Activated CD4-positive, alpha-beta T cell treated with anti-CD3 and anti-CD28 coated beads for 24 hours (primary cell): ENCODE measurements at regions not wholly inside any gene's neighbourhood (a gene's known extent, or its start where the extent isn't known, plus 50 kb on each side); places are given as distances from the start of the nearest gene placed in this dataset.

Source experiments
- DNase-seq, 2 donors: peaks; one replicate each; pipeline ENCODE4 v3.0.0-alpha.2; 2020; ENCODE audit warnings: low read depth in 2 of 2

DNA sequence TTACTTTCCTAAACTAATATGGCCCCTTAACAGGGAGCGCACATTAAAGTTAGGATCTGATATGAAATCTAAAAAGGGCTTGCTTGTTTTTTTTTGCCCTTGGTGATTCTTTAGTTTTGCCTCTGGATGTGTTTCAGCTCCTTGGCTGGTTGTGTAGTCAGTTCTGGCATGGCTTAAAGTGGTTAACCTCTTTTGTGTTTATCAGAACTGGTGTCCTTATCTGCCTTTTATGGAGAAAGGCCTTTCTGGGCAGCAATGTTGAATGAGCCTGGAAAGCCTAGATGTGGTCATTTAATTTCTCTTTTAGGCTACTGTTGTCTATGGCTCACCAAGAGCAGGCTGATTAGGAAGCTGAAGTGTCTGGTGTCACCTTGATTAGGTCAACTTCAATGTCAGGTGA lies 254.5 kb upstream of the ROPN1 start:
- no peak for DNase-seq

DNA sequence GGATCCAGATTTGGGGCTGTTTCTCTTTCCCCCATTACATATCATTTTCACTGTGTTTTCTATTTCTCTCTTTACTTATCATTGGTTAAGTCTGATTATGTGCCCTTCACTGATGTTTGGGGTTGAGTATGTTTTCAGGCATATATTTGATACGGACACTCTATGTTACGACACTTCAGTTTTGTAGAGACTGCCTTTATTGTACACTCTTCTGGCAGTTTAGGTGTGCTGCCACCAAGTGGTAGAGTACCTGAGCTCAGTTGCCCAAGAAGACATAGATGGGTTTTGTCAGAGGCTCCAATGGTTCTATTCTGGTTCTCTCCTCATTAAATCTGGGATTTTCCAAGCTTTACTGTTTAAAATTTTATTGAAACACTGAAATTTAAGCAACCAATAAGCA lies 255.0 kb upstream of the ROPN1 start:
- no peak for DNase-seq

DNA sequence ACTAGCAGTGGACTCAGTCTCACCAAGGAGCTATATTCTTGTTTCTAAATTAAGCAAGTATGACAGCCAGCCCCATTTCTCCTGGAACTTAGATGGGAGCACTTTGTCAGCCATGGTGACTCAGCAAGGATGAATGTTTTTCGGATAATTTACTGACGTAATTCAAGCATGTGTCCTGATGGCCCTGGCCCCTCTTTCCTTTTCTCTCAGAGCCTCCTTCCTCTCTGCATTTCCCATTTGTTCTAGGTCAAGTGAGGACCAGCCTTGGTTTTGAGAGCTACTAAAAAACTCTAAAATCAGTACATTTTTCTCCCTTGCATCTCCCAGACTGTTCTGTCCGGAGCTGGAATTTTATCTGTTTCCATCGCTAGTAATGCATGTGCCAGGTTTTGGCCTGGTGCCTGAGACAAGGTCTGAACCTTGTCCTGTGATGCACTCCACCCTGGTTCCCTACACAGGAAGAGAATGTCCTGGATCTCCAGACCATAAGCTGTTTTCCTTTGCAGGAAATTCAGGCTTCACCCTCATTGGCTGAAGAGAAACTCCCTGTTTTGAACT lies 256.6 kb upstream of the ROPN1 start:
- no peak for DNase-seq

DNA sequence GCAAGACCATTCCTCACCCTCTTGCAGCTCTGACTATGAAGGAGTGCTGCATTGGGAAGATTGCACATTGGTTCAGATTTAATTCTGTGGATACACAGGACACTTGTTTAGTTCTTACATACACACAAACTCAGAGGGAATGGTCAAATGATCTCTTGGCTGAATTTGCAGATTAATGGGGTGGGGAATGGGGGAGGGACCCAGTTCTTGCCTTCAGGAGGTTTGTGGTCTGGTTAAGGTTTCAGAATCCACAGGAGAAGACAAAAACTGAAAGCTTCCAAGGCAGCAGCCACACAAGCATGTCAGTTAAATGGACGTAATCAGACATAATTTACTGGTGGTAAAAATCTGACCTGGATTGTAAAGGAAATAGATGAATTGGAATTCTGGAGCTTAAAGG lies 257.1 kb upstream of the ROPN1 start:
- no peak for DNase-seq

DNA sequence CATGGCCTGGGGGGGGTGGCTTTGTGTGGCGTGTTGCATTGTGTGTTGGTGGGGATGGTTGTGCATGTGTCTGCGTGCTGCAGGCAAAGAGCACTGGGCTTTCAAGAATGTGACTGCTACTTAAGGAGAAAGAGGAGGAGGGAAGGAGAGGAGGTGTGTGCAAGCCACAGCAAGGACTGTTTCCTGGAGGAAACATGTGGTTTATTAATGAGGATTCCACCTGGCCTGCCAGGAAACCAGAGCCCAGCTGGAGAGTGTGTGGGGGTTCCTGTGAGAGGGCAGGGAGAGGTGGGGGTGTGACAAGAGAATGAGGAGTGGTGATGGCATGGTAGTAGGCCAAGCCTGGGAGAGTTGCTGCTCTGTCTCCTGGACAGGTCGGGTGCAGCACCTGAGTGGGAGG lies 258.1 kb upstream of the ROPN1 start:
- no peak for DNase-seq

DNA sequence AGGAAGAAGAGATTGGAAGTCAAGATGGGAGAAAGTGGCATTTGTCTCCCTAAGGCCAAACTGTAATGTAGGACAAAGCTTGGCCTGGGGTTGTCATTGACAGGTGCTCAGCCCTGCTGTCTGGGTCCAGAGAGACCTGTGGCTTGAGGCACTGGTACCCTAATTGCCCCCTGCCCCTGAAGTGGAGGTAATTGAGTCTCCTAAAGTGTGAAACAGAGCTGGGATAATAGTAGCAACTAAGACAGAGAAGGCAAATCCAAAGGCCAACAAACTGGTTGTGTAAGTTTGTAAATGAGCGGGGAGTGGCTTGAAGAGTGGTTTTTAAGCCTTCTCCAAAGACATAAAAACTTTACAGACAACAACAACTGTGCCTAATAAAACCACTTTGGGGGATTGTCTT lies 264.2 kb upstream of the ROPN1 start:
- DNase-seq, result no peak

DNA sequence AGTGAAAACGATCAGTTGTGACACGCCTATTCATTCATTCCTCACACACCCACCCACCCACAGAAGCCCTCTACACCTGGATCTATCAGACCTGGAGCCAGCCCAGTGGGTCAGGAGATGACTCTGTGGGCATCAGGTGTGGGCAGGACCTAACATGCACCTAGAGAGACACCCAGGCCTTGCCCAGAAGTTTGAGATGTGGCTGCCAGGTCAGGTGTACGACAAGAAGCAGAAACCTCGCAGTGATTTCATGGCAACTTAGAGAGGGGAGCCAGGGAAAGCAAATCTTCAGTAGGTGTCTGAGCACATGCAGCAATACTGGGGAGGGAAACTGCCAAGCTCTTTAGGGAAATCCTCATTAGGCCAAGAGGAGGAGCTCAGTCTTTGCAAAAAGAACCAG lies 264.7 kb upstream of the ROPN1 start:
- DNase-seq, result no peak

DNA sequence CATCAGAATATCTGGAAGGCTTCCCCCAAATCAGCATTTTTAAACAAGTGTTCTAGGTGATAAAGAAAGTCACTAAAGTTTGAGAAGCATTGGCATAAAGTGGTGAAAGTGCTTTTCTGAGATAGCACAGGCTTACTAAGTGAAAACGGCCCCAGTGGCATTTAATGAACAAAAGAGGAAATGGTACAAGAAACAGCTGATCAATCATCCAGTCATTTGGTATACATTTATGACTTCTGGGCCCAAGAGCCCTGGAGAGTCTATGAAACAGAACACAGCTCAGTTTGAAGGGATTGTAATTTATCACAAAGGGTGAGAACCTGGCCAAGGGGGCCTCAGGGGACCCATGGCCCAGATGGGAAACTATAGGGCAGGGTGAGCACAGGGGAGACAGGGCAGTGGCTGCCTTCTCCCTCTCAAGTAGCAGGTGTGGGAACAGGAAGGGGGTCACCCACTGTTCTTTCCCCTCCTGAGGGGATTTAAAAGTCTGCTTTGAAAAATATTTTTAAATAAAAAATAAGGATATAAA lies 265.5 kb upstream of the ROPN1 start:
- no peak for DNase-seq

DNA sequence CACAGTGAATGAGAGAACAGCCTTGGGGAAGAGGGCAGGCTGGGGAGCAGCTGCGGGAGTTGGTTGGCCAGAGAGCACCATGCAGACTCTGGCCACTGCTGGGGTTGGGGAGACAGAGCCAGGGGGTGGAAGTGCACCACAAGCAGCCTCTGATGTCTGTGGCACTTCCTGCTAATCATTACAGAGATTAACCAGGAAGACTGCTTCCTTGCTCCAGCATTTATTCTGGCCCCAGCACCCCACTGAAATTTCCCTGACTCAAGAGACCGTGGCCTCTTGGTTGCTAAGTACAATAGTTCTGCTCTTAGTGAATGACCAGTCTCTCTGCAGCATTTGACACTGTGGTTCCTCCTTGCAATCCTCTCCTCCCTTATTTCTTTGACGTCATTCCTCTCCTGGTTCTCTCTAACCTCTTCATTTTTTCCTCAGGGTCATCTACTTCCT lies 266.2 kb upstream of the ROPN1 start:
- DNase-seq, result no peak

DNA sequence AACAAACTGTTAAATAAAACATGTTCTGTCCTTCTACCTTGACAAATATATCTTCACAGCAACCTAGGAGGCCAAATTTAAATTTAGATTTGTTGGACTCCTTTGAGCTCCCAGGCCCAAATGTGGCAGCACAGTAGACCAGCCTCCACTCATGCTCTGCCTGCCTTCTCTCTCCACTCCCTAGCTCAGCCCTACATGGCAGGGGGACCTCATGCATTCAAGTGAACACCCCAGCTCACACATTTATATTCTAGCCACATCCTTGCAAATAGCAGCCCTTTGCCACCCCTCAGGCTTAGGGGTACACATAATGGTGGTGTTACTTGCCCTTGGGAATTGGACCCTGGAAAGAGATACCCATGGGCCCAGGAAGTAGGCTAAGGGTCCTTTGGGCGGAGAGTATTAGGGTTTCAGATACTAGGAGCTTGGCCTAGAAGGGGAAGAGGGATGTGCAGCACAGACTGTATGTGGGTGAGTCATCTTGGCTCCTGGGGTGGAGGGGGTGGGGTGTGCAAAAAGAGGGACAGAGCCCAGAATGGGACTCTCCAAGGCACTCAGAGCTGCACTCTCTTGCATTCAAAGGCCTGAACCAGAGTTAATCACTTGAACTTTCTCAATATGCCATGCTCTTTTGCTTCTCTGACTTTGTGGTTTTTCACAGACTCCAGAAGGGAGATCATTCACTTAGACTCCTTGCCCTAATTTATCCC lies 268.4 kb upstream of the ROPN1 start:
- no peak for DNase-seq

DNA sequence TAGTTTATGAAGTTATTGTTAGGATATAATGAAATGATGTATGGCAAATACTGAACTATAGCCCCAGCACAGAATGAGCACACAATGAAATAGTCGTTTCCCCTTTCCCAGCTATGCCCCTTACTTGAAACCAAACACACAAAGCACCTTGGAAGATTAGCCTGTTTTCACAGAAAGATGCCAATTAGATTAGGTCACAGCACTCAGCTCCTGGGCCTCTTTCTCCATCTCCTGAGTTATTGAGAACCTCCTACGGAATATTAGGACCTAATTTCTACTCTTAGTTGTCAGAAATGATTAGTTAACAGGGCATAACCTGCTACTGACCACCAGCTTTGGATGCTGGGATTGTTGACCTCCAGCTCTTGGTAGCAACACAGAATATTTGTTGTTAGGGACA lies 269.4 kb upstream of the ROPN1 start:
- no peak for DNase-seq

DNA sequence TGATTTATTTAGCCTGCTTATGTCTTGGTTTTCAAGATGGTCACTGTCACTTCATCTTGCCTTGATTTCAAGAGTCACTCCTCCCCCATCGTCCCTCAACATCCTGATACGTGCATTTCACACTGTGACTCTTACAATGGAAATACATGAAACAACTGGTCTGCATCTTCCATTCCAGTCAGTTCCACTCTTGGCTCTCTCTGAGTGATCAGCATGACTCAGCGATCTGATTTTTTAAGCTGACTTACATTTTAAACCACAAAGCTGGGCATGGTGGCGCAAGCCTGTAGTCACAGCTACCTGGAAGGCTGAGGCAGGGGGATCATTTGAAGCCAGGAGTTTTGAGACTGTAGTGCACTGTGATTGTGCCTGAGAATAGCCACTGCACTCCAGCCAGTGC lies 271.2 kb upstream of the ROPN1 start:
- DNase-seq, result no peak

DNA sequence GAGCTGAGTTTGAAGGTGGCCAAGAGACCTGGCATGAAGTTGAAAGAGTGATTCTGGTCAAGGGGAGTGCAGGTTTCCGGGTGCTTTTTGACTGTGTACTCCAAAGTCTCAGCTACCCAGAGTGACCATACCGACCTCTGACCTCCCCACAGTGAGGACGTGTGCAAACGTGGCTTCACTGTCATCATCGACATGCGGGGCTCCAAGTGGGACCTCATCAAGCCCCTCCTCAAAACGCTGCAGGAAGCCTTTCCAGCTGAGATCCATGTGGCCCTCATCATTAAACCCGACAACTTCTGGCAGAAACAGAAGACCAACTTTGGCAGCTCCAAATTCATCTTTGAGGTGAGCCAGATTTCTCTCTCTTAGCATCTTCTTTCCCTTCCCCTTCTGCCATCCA lies 272.4 kb upstream of the ROPN1 start:
- DNase-seq, result no peak

DNA sequence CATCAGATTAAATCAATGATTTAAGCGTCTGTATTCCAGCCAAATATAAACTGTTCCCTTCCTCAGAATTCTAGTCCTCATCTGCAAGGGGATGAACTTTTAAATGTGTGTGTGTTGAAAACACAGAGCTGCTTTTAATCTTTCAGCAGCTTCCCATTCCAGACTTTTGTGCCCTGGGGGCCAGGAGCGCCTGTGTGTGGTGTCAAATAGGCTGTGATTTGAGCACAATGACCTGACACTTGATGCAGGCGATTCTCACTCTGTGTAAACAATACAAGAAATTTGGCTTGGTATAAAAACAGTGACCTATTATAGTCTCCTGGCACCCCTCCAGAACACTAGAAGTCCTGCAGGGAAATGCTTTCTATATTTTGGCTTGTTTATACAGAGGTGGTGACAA lies 274.6 kb upstream of the ROPN1 start:
- no peak for DNase-seq

DNA sequence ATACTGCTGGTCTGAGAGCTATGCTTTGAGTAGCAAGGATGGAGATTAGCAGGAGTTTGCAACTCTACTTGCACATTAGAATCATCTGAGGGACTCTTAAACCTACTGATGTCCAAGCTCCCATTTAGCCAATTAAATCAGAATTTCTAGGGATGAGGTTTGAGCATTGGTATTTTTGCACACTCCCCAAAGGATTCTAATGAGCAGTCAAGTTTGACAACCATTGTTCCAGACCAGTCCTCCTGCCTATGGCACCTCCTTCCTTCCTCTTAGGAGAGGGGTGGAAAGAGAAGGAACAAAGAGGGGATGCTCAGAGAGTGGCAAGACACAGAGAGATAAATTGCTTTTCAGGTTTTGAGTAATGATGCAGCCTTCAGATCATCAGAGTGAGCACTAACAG lies 275.5 kb upstream of the ROPN1 start:
- DNase-seq, result no peak

DNA sequence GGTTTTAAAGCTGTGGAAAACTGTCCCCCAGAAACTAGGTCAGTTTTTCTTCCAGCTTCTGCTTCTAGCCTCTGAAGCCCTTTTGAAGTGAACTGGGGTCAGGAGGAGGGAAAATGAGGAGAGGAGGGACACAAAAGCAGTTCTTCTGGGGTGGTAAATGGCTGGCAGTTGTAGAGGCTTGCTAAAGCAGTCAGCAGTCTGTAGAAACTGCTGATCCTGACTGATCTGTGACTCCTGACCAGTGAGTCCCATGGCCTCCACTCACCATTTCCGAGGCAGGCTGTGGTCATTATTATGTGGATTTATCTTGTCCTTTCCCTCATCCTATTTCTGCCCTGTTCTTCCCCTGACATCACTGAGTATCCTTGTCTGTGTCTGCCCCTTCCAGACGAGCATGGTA lies 276.4 kb upstream of the ROPN1 start:
- no peak for DNase-seq

DNA sequence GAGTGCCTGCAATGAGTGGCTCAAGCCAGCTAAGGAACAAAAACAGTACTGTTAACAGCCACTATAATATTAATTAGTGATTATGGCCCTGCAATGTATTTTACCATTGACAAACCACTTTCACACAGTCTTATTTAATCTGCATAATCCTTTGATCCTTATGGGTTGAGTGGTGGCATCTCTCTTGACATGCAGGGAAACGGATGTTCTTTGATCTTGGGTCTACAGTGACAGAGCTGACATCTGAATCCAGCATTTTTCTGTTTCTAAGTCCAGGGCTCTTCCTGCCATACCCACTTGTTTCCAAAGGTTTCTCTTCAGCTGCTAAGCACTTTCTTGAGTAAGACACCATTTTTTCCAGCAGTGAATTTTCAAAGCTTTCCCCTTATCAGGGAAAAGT lies 277.7 kb upstream of the ROPN1 start:
- no peak for DNase-seq

DNA sequence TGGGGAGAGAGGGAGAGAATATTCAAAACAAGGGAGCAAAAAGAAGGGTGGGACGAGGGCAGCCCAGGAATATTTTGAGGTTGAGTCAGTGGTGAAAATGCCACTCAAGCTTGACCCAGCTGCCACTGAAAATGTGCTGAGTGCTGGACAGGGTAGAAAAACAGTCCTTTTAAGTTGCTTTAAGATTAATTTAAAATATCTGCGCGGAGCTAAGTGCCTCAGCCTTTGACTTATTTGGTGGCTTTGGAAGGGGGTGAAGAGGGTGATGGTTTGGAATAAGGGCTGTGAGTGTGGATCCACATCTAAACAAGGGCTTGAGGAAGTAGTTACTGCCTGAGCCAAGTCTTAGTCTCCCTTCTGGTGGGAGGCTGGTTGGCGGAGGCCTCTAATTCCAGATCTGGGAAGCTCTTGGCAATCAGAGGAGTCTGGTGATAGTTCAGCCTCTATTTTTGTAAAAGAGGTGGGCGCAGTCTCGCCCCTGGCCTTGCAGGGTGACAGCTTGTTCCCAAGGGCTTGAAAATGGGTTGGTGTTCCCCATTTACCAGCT lies 280.8 kb upstream of the ROPN1 start:
- no peak for DNase-seq

DNA sequence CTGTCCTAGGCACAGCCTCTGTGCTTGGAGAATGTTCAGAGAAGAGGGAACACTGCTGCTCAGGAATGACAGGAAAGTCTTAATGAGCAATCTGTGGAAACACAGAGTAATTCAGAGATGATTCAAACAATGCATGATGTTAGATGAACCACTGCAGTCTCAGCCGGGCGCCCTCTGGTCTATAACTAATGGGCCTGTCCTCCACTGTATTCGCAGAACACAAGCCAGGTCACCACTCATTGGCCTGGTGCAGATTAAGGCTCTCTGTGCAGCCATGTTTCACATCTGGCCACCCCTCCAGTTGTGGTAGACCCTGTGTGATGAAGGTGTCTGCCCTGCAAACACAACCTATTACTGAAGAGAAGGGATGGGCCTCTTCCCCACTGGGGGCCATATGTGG lies 281.7 kb upstream of the ROPN1 start:
- no peak for DNase-seq

DNA sequence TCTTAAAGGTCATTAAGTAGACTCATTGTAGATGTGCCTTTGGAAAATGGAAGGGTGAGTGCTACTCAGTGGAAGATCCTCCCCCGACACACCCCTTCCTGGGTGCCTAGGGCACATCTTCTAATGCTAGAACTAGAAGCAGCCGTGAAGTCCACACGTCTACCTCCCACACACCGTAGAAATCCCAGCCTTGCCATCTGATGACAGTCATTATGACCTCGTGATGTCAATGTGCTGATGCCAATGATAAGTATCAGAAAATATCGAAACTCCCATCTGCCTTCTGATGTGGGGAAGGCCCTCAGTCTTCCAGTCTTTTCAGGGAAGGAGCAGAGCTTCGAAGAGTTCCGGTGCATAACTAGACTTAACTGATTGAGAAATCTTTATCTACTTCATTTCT lies 282.1 kb upstream of the ROPN1 start:
- DNase-seq, result no peak

DNA sequence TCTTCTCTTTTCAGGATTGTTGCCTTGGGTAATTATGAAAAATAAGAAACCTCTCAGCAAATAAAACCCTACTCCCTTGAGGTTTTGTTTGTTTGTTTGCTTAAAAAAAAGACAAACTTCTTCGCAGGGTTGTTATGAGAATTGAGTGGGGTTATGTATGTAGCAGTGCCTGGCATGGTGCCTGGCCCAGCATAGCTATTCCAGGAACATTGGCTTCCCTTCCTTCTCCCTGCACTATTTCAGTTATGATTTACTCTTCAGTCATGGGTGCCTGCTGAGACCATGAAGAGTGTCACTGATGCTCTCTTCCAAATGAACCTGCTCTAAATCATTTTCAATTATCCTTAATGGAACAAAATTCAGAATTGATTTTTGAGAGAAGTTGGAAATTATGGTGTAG lies 283.5 kb upstream of the ROPN1 start:
- no peak for DNase-seq

DNA sequence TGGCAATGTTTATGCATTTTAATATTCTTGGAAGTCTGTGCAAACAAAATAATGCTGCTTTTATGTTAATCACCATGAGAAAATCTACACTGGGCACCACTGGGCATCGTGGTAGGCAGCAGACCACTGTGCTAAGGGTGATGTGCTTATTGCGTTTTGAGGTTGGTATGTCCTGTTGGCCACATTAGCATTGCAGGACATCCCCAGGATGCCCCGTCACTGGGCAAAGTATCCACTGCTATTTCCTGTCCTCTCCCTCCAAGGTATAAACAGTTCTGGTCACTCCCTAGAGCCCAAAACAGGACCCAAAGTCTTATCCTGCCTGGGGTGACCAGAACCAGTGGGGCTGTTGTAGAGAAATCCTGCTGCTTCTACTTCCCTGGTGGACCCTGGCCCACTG lies 284.2 kb upstream of the ROPN1 start:
- DNase-seq, result no peak

DNA sequence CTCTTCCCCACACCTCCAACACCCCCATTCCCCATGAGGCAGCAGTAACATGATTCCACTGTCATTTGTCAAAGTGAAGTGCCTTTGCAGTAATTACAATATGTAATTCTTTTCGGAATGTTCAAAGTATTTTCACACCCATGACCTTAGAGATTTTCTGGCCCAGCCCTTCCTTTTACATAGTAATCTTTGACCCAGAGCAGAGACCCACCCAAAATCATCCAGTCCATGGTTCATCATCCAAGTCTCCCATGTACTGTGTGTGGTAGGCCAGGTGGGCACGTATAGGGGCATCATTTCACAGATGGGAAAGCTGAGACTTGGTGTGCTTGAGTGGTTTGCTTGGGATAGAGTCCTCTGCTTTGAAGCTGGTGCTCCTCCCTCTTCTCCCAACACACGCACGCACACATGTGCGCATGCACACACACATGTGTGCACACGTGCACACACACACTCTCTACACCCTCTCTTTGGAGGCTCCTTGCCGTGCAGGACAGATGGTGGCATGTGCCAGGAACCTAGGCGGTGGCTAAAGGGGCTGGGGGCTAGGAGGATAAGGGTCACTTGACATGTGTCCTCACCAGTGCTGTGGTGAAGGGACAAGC lies 284.7 kb upstream of the ROPN1 start:
- no peak for DNase-seq
